ENCODE measurements at regions not wholly inside any gene's neighbourhood (a gene's known extent, or its start where the extent isn't known, plus 50 kb on each side); places are given as distances from the start of the nearest gene placed in this dataset.

DNA sequence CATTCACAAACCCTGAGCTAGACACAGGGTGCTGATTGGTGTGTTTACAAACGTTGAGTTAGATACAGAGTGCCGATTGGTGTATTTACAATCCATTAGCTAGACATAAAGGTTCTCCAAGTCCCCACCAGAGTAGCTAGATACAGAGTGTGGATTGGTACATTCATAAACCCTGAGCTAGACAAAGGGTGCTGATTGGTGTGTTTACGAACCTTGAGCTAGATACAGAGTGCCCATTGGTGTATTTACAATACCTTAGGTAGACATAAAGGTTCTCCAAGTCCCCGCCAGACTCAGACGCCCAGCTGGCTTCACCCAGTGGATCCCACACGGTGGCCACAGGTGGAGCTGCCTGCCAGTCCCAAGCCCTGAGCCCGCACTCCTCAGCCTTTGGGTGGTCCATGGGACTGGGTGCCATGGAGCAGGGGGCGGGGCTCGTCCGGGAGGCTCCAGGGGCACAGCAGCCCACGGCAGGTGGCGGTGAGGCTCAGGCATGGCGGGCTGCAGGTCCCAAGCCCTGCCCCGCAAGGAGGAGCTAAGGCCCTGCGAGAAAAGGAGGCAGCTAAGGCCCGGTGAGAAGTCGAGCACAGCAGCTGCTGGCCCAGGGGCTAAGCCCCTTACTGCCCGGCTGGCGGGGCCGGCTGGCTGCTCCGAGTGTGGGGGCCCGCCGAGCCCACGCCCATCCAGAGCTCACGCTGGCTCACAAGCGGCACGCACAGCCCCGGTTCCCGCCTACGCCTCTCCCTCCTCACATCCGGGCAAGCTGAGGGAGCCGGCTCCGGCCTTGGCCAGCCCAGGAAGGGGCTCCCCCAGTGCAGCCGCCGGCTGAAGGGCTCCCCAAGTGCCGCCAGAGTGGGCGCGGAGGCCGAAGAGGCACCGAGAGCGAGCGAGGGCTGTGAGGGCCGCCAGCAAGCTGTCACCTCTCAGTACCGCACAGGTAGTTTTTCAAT lies 1039.2 kb upstream of the CDH9 start:
- Histone ChIP-seq H3K36me3 (no peaks in the 10 kb centered on the region), H3K27me3 (no peaks in the 10 kb centered on the region), H3K4me1 (no peaks in the 10 kb centered on the region), H3K27ac (no peak overlapping the region), H3K4me3 (no peak overlapping the region), H3K9me3 (no peaks in the 10 kb centered on the region)
- DNase-seq: no peak
- TF ChIP-seq CTCF (IDR thresholded peaks at IDR 0.05) (no peak), POLR2A (IDR thresholded peaks at IDR 0.05) (no peak)

GRCh38 chr5:28066856-28067255 lies 1028.5 kb upstream of the CDH9 start:
- Histone ChIP-seq H3K9me3 (no peaks in the 10 kb centered on the region), H3K4me3 (no peak overlapping the region), H3K36me3 (no peaks in the 10 kb centered on the region), H3K4me1 (no peaks in the 10 kb centered on the region), H3K27me3 (no peaks in the 10 kb centered on the region), H3K27ac (no peak overlapping the region)
- TF ChIP-seq CTCF (IDR thresholded peaks at IDR 0.05): no peak
- TF ChIP-seq POLR2A (IDR thresholded peaks at IDR 0.05): no peak
- no peak for DNase-seq

- no peak for DNase-seq
- H3K36me3 ChIP-seq: no peaks in the 10 kb centered on the region
- TF ChIP-seq CTCF (IDR thresholded peaks at IDR 0.05) (no peak), POLR2A (IDR thresholded peaks at IDR 0.05) (no peak)
- no peaks in the 10 kb centered on the region for H3K9me3 ChIP-seq
- no peaks in the 10 kb centered on the region for H3K4me1 ChIP-seq
- H3K4me3 ChIP-seq: no peak overlapping the region
- no peak overlapping the region for H3K27ac ChIP-seq
- H3K27me3 ChIP-seq: no peaks in the 10 kb centered on the region
Observed at GRCh38 chr5:28065656-28066055, 1027.3 kb upstream of the CDH9 start.

DNA sequence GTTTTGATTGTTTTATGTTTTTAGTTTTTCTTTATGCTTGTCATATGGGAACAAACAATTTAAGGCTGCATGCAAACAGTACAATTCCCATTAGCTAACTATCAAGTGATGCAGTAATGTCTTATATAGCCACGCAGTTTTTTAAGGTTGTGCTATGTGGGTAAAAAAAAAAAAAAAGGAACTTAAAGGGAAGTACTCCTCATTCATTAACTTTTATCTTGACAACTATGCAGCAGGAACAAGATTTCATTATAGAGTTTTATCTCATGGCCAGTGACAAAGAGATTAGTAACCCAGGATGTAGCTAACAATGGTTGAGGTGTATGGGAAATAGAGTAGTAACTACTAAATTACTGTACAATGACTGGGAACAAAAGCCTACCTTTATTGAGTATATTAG lies 1008.2 kb upstream of the CDH9 start:
- no peaks in the 10 kb centered on the region for H3K9me3 ChIP-seq
- TF ChIP-seq POLR2A (IDR thresholded peaks at IDR 0.05) (no peak), CTCF (IDR thresholded peaks at IDR 0.05) (no peak)
- H3K36me3 ChIP-seq: no peaks in the 10 kb centered on the region
- no peak overlapping the region for H3K27ac ChIP-seq
- DNase-seq: no peak
- no peaks in the 10 kb centered on the region for H3K27me3 ChIP-seq
- H3K4me1 ChIP-seq: no peaks in the 10 kb centered on the region
- H3K4me3 ChIP-seq: no peak overlapping the region

GRCh38 chr5:28027851-28028250 lies 989.5 kb upstream of the CDH9 start:
- TF ChIP-seq CTCF (IDR thresholded peaks at IDR 0.05) (no peak), POLR2A (IDR thresholded peaks at IDR 0.05) (no peak)
- no peak for DNase-seq
- Histone ChIP-seq H3K4me1 (no peaks in the 10 kb centered on the region), H3K9me3 (peaks cover 0 to 11% (median 0%) of the 10 kb centered on the region in 4 donors), H3K4me3 (no peak overlapping the region), H3K36me3 (no peaks in the 10 kb centered on the region), H3K27me3 (no peaks in the 10 kb centered on the region), H3K27ac (no peak overlapping the region)

All from Peyer's patch (tissue), 4 donors.